Heart left ventricle (tissue), 16 donors: ENCODE measurements at regions not wholly inside any gene's neighbourhood (a gene's known extent, or its start where the extent isn't known, plus 50 kb on each side); places are given as distances from the start of the nearest gene placed in this dataset.

ENCODE experiments used
- ATAC-seq, 4 donors: fragments of 200-7000 bp; cut with Tn5 transposase; one replicate each; pipeline ENCODE4 v1.9.1; 2020 to 2022; ENCODE audit warnings: moderate library complexity in 4 of 4, mild to moderate bottlenecking in 3 of 4, moderate number of reproducible peaks in 1 of 4
- DNase-seq, 5 donors: peaks; one replicate each; pipeline ENCODE4 v3.0.0-alpha.2; 2020
- H3K27ac ChIP-seq, 12 donors: fragments of 200-600 bp; sonication (generic) in 4 of 12; one replicate each; pipeline versions ENCODE4 v1.5.0 to v1.8.0; 2016 to 2022; ENCODE audit warnings: mild to moderate bottlenecking in 2 of 12
- H3K27me3 ChIP-seq, 9 donors: fragments of 200-600 bp; sonication (generic) in 2 of 9; one replicate each; pipeline versions ENCODE4 v1.5.1 to v1.8.0; 2016 to 2022; ENCODE audit warnings: mild to moderate bottlenecking in 3 of 9
- H3K36me3 ChIP-seq, 9 donors: fragments of 200-600 bp; sonication (generic) in 2 of 9; one replicate each; pipeline versions ENCODE4 v1.5.0 to v1.8.0; 2018 to 2022; ENCODE audit warnings: mild to moderate bottlenecking in 2 of 9
- H3K4me1 ChIP-seq, 12 donors: fragments of 200-600 bp; sonication (generic) in 4 of 12; one replicate each; pipeline versions ENCODE4 v1.5.0 to v1.8.0; 2016 to 2022; ENCODE audit warnings: mild to moderate bottlenecking in 3 of 12
- H3K4me3 ChIP-seq, 12 donors: fragments of 200-600 bp; sonication (generic) in 4 of 12; one replicate each; pipeline versions ENCODE4 v1.5.0 to v1.8.0; 2017 to 2022; ENCODE audit warnings: mild to moderate bottlenecking in 9 of 12, moderate library complexity in 4 of 12
- H3K9me3 ChIP-seq, 12 donors: fragments of 200-600 bp; sonication (generic) in 4 of 12; one replicate each; pipeline versions ENCODE4 v1.5.0 to v1.8.0; 2016 to 2022; ENCODE audit warnings: mild to moderate bottlenecking in 1 of 12
- POLR2A ChIP-seq, 2 donors: fragments of 450-650 bp; IDR thresholded peaks; one replicate each; pipeline ENCODE4 v1.6.1; 2017; ENCODE audit warnings: antibody characterized with exemption in 2 of 2, mild to moderate bottlenecking in 2 of 2, moderate library complexity in 2 of 2
- WGBS, 4 donors: extraction: QIAGEN DNeasy Blood & Tissue Kit in 2 of 4; methylation state at CpG; one replicate each; pipeline versions ENCODE4 v1.1.5 to v1.1.7; 2013 to 2018; 5-methylcytosine and 5-hydroxymethylcytosine counted together
- intact Hi-C, 10 donors: fragments of 100-400 bp; cut with DNase I; formaldehyde crosslinking; loops; one replicate each; pipeline versions ENCODE4 v1.11.1 to v1.14.2; 2022
- TF ChIP-seq, protein P1 (sequence below), 12 donors: fragments of 200-600 bp; sonication (generic) in 4 of 12; IDR thresholded peaks; one replicate each; pipeline versions ENCODE4 v1.5.0 to v1.8.0; 2018 to 2022; ENCODE audit warnings: antibody characterized with exemption in 12 of 12, mild to moderate bottlenecking in 5 of 12
- donor health status: ischemic (EF 13 %, LVEDD 7.1; RV severe dilation, severe dysfunction).
- donor health status: healthy with polysubstance abuse.
- donor health status: DM: no; HTN: yes; CAD: no.
- donor health status: DM: no; HTN: no; CAD: no.
- donor health status: ischemic (EF 25% LVEDD 6.9; RV normal size, moderate dysfunction).
- donor health status: ischemic (EF 25% LVEDD 5.7; RV mildly dilated, moderate dysfunction).
- donor health status: healthy.
- donor health status: DM: yes; HTN: yes; CAD: no.
- donor health status: ischemic (EF 35%, LVEDD 5.7; RV mildly dilated, moderate dysfunction).
- donor health status: nonischemic (EF 11% LVEDD 7.7; RV severe dilation, severe dysfunction).
- donor health status: DM: yes; HTN: yes; CAD: no.
- donor health status: PGD.
- donor health status: ischemic (EF 29% LVEDD 5.4; RV normal size, mild dysfunction).
- donor health status: nonischemic (EF 23%, LVEDD 6.1; RV moderate dilation, normal function).

DNA sequence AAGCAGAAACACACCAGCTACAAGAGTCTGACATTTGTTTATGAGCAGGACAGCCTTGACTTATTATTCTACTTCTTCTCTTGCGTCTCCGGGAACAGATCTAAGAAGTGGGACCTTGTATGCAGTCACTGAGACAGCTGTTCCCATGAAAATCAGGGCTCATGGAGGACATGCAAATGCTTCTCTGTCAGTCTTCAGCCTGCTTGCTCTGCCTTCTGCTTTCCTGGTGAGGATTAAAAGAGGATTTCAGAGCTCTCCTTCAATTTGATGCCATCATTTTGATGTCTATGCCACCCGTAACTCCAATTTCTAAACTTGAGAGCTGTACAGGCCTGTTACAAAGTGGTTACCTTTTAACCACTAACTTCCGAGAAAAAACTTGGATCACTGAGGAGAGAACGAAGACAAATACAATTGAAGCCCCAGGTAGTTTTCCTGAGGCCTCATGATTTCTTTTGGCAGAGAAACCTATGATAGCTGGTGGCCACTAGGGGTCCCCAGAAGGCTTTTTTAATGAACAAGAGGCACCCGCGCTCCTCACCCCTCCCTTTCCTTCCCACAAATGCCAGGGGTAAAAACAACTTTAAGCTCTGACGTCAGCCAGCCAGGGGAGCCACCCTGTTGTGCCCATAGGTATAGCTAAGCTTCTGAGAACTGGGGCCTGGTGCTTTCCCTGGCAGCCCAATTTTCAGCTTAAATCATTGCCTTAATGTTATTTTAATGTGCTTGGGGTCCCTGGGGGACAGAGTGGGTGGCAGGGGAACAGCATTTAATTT, 97.0 kb downstream of the DDIT4L start:
- Histone ChIP-seq H3K36me3 (no peaks in the 10 kb centered on the region), H3K4me3 (no peak overlapping the region), H3K9me3 (no peaks in the 10 kb centered on the region), H3K27me3 (no peaks in the 10 kb centered on the region), H3K4me1 (peaks cover 0 to 28% (median 11%) of the 10 kb centered on the region in 12 donors), H3K27ac (peak overlapping the region in 7 of 12 donors; percentile 1 to 53 (median 23))
- DNase-seq (peak; percentile 63 to 87 (median 80)), ATAC-seq (peak; percentile 75 to 96 (median 94))
- TF ChIP-seq, protein P1, sequence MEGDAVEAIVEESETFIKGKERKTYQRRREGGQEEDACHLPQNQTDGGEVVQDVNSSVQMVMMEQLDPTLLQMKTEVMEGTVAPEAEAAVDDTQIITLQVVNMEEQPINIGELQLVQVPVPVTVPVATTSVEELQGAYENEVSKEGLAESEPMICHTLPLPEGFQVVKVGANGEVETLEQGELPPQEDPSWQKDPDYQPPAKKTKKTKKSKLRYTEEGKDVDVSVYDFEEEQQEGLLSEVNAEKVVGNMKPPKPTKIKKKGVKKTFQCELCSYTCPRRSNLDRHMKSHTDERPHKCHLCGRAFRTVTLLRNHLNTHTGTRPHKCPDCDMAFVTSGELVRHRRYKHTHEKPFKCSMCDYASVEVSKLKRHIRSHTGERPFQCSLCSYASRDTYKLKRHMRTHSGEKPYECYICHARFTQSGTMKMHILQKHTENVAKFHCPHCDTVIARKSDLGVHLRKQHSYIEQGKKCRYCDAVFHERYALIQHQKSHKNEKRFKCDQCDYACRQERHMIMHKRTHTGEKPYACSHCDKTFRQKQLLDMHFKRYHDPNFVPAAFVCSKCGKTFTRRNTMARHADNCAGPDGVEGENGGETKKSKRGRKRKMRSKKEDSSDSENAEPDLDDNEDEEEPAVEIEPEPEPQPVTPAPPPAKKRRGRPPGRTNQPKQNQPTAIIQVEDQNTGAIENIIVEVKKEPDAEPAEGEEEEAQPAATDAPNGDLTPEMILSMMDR (IDR thresholded peaks at IDR 0.05), result peak; percentile 70 to 93 (median 83)
- no peak for TF ChIP-seq POLR2A (IDR thresholded peaks at IDR 0.05)
- 33 to 36% (median 35%) methylated on average over 8 of the region's 8 CpGs for WGBS, 4 donors
- intact Hi-C loops, result loop anchor here in 7 of 10 donors (5.0 to 10.0 kb wide), 6 partner anchors 98 to 1639 kb away; no protein-coding TSS in a partner anchor

DNA sequence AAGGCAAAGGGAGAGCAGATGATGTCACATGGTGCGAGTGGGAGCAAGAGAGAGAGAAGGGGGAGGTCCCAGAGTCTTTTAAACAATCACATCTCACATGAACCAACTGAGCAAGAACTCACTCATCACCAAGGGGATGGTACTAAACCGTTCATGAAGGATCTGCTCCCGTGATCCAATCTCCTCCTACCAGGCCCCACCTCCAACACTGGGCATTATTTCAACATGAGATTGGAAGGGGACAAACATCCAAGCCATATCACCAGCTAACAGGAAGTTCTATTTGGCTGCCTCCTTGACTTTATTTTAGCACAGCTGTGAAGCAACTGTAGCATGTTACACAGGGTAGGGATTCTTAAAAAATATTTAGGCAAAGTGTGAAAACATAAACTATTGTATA, 102.5 kb downstream of the DDIT4L start:
- H3K36me3 ChIP-seq, result no peaks in the 10 kb centered on the region
- TF ChIP-seq POLR2A (IDR thresholded peaks at IDR 0.05), result no peak
- H3K27me3 ChIP-seq, result no peaks in the 10 kb centered on the region
- peak; percentile 26 to 66 (median 64) for ATAC-seq
- H3K27ac ChIP-seq, result peak overlapping the region in 2 of 12 donors; percentile 8 to 30
- DNase-seq, result no peak
- no peaks in the 10 kb centered on the region for H3K9me3 ChIP-seq
- H3K4me3 ChIP-seq, result no peak overlapping the region
- 23 to 46% (median 39%) methylated on average over 3 of the region's 3 CpGs for WGBS, 4 donors
- intact Hi-C loops, result loop anchor here in 1 of 10 donors (10.0 kb wide), 1 partner anchor 227 kb away; no protein-coding TSS in a partner anchor
- peaks cover 0 to 6% (median 0%) of the 10 kb centered on the region in 12 donors for H3K4me1 ChIP-seq

DNA sequence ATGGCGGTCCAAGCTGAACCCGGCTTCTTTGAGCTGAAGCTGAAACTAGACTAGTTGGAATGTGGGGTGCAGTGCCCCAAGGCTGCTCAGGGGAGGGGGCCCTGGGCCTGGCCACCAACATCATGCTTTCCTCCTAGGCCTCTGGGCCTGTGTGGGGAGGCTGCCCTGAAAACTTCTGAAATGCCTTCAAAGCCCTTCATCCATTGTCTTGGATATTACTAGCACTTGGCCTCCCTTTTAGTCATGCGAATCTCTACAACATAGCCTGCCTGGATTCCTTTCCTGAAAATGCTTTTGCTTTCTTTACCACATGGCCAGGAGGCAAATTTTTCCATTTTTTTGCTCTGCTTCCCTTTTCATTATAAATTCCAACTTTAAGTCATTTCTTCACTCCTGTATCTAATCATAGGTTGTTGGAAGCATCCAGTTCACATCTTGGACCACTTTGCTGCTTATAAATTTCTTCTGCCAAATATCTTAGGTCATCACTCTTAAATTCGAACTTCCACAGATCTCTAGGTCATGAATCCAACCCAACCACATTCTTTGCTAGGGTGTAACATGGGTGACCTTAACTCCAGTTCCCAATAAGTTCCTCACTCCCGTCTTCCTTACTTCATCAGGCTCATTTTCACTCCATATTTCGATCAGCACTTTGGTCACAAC, 103.4 kb downstream of the DDIT4L start:
- WGBS, 4 donors, result 82 to 87% (median 85%) methylated on average over 6 of the region's 6 CpGs
- no peak for TF ChIP-seq POLR2A (IDR thresholded peaks at IDR 0.05)
- TF ChIP-seq, protein P1 (IDR thresholded peaks at IDR 0.05), result no peak
- H3K36me3 ChIP-seq, result no peaks in the 10 kb centered on the region
- H3K27ac ChIP-seq, result peak overlapping the region in 2 of 12 donors; percentile 2 to 30
- no peak for DNase-seq
- H3K4me1 ChIP-seq, result peaks cover 0 to 6% (median 0%) of the 10 kb centered on the region in 12 donors
- H3K27me3 ChIP-seq, result no peaks in the 10 kb centered on the region
- ATAC-seq, result no peak
- no peak overlapping the region for H3K4me3 ChIP-seq
- H3K9me3 ChIP-seq, result no peaks in the 10 kb centered on the region
- intact Hi-C loops, result loop anchor here in 1 of 10 donors (10.0 kb wide), 1 partner anchor 228 kb away; no protein-coding TSS in a partner anchor

DNA sequence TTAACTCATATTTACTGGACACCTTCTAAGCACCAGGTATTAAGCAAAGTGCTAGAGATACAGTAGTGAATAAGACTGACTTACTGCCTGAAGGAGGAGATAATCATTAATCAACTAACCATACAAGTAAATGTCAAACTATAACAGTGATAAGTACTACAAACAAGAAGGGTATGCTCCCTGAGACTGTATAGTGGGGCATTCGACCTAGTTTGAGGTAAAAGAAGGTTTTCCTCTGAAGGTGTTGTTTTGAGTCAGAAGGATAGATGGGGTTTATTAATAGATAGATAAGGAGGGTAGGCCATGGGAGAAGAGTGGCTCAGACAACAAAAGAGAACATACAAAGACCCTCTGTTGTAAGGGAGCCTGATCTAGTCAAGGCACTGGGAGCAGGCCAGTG, 105.4 kb downstream of the DDIT4L start:
- intact Hi-C loops, result loop anchor here in 1 of 10 donors (10.0 kb wide), 1 partner anchor 230 kb away; no protein-coding TSS in a partner anchor
- ATAC-seq (no peak), DNase-seq (no peak)
- no peaks in the 10 kb centered on the region for H3K9me3 ChIP-seq
- H3K27ac ChIP-seq, result no peak overlapping the region
- H3K4me1 ChIP-seq, result peaks cover 0 to 6% (median 0%) of the 10 kb centered on the region in 12 donors
- H3K4me3 ChIP-seq, result no peak overlapping the region
- TF ChIP-seq, protein P1 (IDR thresholded peaks at IDR 0.05), result no peak
- no peak for TF ChIP-seq POLR2A (IDR thresholded peaks at IDR 0.05)
- no peaks in the 10 kb centered on the region for H3K36me3 ChIP-seq
- WGBS, 4 donors, result 63 to 80% (median 70%) methylated on average over 1 of the region's 1 CpG
- no peaks in the 10 kb centered on the region for H3K27me3 ChIP-seq
